Tibial nerve (tissue), 4 donors: ENCODE measurements at regions not wholly inside any gene's neighbourhood (a gene's known extent, or its start where the extent isn't known, plus 50 kb on each side); places are given as distances from the start of the nearest gene placed in this dataset.

Experiments used
- CTCF ChIP-seq, 5 experiments: fragments of 200-600 bp in 3 of 5; fragments of 450-650 bp in 2 of 5; sonication (generic) in 3 of 5; IDR thresholded peaks; one replicate each; pipeline ENCODE4 v1.5.1; 2016 to 2019; ENCODE audit warnings: antibody characterized with exemption in 5 of 5, mild to moderate bottlenecking in 3 of 5, moderate library complexity in 2 of 5
- EP300 ChIP-seq, 2 donors: sonication (generic); formaldehyde crosslinking; IDR thresholded peaks; one replicate each; pipeline ENCODE4 v1.6.1; 2017; ENCODE audit warnings: antibody characterized with exemption in 2 of 2, mild to moderate bottlenecking in 1 of 2
- POLR2A ChIP-seq, 2 donors: fragments of 450-650 bp; IDR thresholded peaks; one replicate each; pipeline ENCODE4 v1.6.1; 2017; ENCODE audit warnings: antibody characterized with exemption in 2 of 2, mild to moderate bottlenecking in 2 of 2, moderate library complexity in 2 of 2

DNA sequence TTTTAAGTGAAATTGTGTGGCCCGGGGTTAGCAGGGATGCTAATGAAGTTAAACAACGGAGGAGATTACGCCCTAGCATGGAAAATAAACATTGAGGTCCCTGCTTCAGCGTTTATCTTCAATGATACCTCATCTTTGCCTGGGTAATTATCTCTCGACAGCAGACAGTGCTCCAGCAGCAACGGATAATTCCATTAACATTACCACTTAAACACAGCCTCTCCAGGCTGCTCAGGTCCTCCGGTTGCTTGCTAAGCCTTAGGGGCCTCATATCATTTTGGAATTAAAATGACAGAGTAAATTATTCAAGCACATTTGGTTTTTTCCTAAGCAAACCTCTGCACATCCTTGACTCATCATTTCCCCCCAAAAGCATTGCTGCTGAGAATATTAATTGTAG, 281.5 kb upstream of the KLF3 start:
- TF ChIP-seq CTCF (IDR thresholded peaks at IDR 0.05), result no peak
- TF ChIP-seq POLR2A (IDR thresholded peaks at IDR 0.05), result no peak
- no peak for TF ChIP-seq EP300 (IDR thresholded peaks at IDR 0.05)
